ENCODE measurements at regions not wholly inside any gene's neighbourhood (a gene's known extent, or its start where the extent isn't known, plus 50 kb on each side); places are given as distances from the start of the nearest gene placed in this dataset.

- no TSS peak for BruUV-seq (replicated peaks)
- intact Hi-C loops (cut with micrococcal nuclease), result no loop called here
- POLR2A ChIA-PET (ENCODE audit: unreplicated experiment), result no interaction called here
- H3K27me3 ChIP-seq (ENCODE audit: low read length), result no peaks in the 10 kb centered on the region
- no peaks in the 10 kb centered on the region for H4K20me1 ChIP-seq (ENCODE audit: low read length)
- DNase-seq, result no peak
- H3K27ac ChIP-seq (ENCODE audit: low read length), result no peak overlapping the region
- H3K79me2 ChIP-seq (ENCODE audit: low read length), result no peaks in the 10 kb centered on the region
- H3K9ac ChIP-seq (ENCODE audit: low read length), result no peak overlapping the region
- no peak for TF ChIP-seq CTCF (conservative IDR thresholded peaks at IDR 0.05; ENCODE audit: low read depth, low read length)
- no peak for TF ChIP-seq EZH2 (IDR thresholded peaks at IDR 0.05; ENCODE audit: low read length, unreplicated experiment)
- no peak for TF ChIP-seq EZH2phosphoT487 (IDR thresholded peaks at IDR 0.05; ENCODE audit: borderline replicate concordance, low read length)
- no peaks in the 10 kb centered on the region for H3K9me3 ChIP-seq (ENCODE audit: low read length)
- ATAC-seq, result no peak
- no peaks in the 10 kb centered on the region for H3K4me1 ChIP-seq (ENCODE audit: insufficient read depth, low read length)
- no peak overlapping the region for H2AFZ ChIP-seq (ENCODE audit: low read length)
- no peaks in the 10 kb centered on the region for H3K36me3 ChIP-seq (ENCODE audit: low read depth, low read length)
- no peak overlapping the region for H3K4me2 ChIP-seq (ENCODE audit: low read length)
- H3K9me2 ChIP-seq (replicated peaks; ENCODE audit: low read length), result no peaks in the 10 kb centered on the region
- CTCF ChIA-PET, result no interaction called here
- H3K4me3 ChIP-seq (ENCODE audit: low read length), result no peak overlapping the region
- H3F3A ChIP-seq (ENCODE audit: low read length, unreplicated experiment), result no peaks in the 10 kb centered on the region
These were observed 279.6 kb upstream of the CADM2 start for GRCh38 chr3:84679211-84679610.

DNA sequence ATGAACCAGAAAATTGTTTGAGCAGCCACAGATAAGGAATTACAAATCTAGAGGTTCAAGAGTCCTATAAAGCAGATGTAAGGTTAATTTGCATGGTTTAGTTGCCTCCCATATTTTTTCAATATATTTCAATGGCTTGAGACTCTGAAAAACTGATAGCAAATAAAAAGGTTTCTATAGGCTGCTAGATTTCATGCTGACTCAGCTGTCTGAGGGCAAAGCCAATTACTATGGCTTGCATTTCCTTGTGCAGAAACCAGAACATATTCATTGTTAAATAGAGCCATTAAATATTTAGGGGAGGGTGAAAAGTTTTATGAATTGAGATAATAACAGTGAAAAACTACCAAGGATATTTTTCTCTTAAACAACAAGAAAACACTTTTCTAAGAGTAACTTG is 278.1 kb upstream of the CADM2 start:
- H3K79me2 ChIP-seq (ENCODE audit: low read length), result no peaks in the 10 kb centered on the region
- no peak for TF ChIP-seq EZH2phosphoT487 (IDR thresholded peaks at IDR 0.05; ENCODE audit: borderline replicate concordance, low read length)
- TF ChIP-seq CTCF (conservative IDR thresholded peaks at IDR 0.05; ENCODE audit: low read depth, low read length), result no peak
- TF ChIP-seq EZH2 (IDR thresholded peaks at IDR 0.05; ENCODE audit: low read length, unreplicated experiment), result no peak
- no peaks in the 10 kb centered on the region for H3K36me3 ChIP-seq (ENCODE audit: low read depth, low read length)
- no peak overlapping the region for H3K9ac ChIP-seq (ENCODE audit: low read length)
- H3K9me2 ChIP-seq (replicated peaks; ENCODE audit: low read length), result no peaks in the 10 kb centered on the region
- H3F3A ChIP-seq (ENCODE audit: low read length, unreplicated experiment), result no peaks in the 10 kb centered on the region
- ChIA-PET POLR2A (ENCODE audit: unreplicated experiment) (interaction anchor here (0.6 kb wide), 1 partner anchor 196 kb away, joined by 4 read pairs; no protein-coding TSS in a partner anchor), CTCF (no interaction called here)
- H3K27ac ChIP-seq (ENCODE audit: low read length), result no peak overlapping the region
- no peak overlapping the region for H3K4me3 ChIP-seq (ENCODE audit: low read length)
- intact Hi-C loops (cut with micrococcal nuclease), result no loop called here
- H2AFZ ChIP-seq (ENCODE audit: low read length), result no peak overlapping the region
- H4K20me1 ChIP-seq (ENCODE audit: low read length), result no peaks in the 10 kb centered on the region
- DNase-seq, result no peak
- no peak for ATAC-seq
- no peaks in the 10 kb centered on the region for H3K27me3 ChIP-seq (ENCODE audit: low read length)
- H3K4me1 ChIP-seq (ENCODE audit: insufficient read depth, low read length), result no peaks in the 10 kb centered on the region
- no peaks in the 10 kb centered on the region for H3K9me3 ChIP-seq (ENCODE audit: low read length)
- BruUV-seq (replicated peaks), result no TSS peak
- no peak overlapping the region for H3K4me2 ChIP-seq (ENCODE audit: low read length)

DNA sequence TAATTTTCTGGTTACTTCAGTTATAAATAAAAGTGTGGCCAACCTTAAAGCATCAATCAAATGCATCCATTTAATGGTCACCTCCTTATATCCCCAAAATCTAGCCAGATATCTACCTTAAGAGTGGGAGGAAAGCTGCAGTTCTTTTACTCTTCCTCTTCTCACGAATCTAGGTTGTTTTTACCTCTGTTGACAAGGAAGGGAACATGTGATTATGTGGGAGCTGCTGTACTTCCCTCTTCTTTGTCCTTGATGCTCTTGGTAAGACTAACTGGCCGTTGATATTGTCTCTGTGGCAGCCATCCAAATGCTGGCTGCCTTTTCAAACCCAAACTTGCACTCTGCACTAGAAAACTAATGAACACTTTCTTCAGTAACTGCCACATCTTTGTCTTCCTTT is 275.3 kb upstream of the CADM2 start:
- intact Hi-C loops (cut with micrococcal nuclease), result no loop called here
- no peaks in the 10 kb centered on the region for H3K36me3 ChIP-seq (ENCODE audit: low read depth, low read length)
- no peaks in the 10 kb centered on the region for H3K79me2 ChIP-seq (ENCODE audit: low read length)
- no peak overlapping the region for H2AFZ ChIP-seq (ENCODE audit: low read length)
- no peak for DNase-seq
- ChIA-PET CTCF (no interaction called here), POLR2A (ENCODE audit: unreplicated experiment) (no interaction called here)
- no peak overlapping the region for H3K27ac ChIP-seq (ENCODE audit: low read length)
- no peaks in the 10 kb centered on the region for H3F3A ChIP-seq (ENCODE audit: low read length, unreplicated experiment)
- H4K20me1 ChIP-seq (ENCODE audit: low read length), result no peaks in the 10 kb centered on the region
- H3K9me2 ChIP-seq (replicated peaks; ENCODE audit: low read length), result no peaks in the 10 kb centered on the region
- no peaks in the 10 kb centered on the region for H3K27me3 ChIP-seq (ENCODE audit: low read length)
- TF ChIP-seq EZH2phosphoT487 (IDR thresholded peaks at IDR 0.05; ENCODE audit: borderline replicate concordance, low read length) (no peak), CTCF (conservative IDR thresholded peaks at IDR 0.05; ENCODE audit: low read depth, low read length) (no peak), EZH2 (IDR thresholded peaks at IDR 0.05; ENCODE audit: low read length, unreplicated experiment) (no peak)
- no peak overlapping the region for H3K9ac ChIP-seq (ENCODE audit: low read length)
- no peak for ATAC-seq
- no peak overlapping the region for H3K4me3 ChIP-seq (ENCODE audit: low read length)
- H3K4me1 ChIP-seq (ENCODE audit: insufficient read depth, low read length), result no peaks in the 10 kb centered on the region
- H3K9me3 ChIP-seq (ENCODE audit: low read length), result no peaks in the 10 kb centered on the region
- no TSS peak for BruUV-seq (replicated peaks)
- no peak overlapping the region for H3K4me2 ChIP-seq (ENCODE audit: low read length)

Data from PC-3 (cell line).